GM12891 (cell line): ENCODE measurements at regions not wholly inside any gene's neighbourhood (a gene's known extent, or its start where the extent isn't known, plus 50 kb on each side); places are given as distances from the start of the nearest gene placed in this dataset.

Source experiments
- PAX5 ChIP-seq: IDR thresholded peaks from 2 replicates; pipeline ENCODE4 v1.6.1; 2011; ENCODE audit warnings: low read length, moderate library complexity, mild to moderate bottlenecking; ENCODE audit not compliant: insufficient read depth, severe bottlenecking
- POLR2A ChIP-seq: IDR thresholded peaks from 2 replicates; pipeline ENCODE4 v1.6.1; 2011; ENCODE audit warnings: low read depth, low read length, control low read depth
- POLR2AphosphoS5 ChIP-seq: IDR thresholded peaks from 2 replicates; pipeline ENCODE4 v1.6.1; 2011; ENCODE audit warnings: low read depth, low read length, control low read depth
- POU2F2 ChIP-seq: IDR thresholded peaks from 2 replicates; pipeline ENCODE4 v1.6.1; 2011; ENCODE audit warnings: low read depth, mild to moderate bottlenecking, control low read depth, low read length, moderate library complexity
- TAF1 ChIP-seq: IDR thresholded peaks from 2 replicates; pipeline ENCODE4 v1.6.1; 2011; ENCODE audit warnings: low read depth, low read length, control low read depth

DNA sequence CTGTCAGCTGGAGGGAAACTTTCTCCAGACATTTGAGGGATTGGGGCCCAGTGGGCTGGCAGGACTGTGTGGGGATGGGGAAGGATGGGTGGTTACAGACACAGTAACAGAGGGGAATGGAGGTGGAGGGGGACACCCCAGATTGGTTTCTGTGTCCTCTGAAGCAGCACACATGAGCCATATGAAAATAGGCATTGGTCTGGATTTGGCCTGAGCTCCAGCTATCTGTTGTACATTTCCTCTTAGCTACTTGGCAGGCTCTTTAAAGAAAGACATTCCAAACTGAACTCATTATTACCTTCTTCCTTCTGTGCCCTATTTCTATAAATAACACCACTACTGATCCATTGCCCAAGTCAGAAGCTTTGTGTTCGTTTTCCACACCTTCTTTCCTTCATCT, 72.0 kb upstream of the PRL start:
- no peak for TF ChIP-seq POLR2A
- no peak for TF ChIP-seq POLR2AphosphoS5
- no peak for TF ChIP-seq TAF1
- no peak for TF ChIP-seq PAX5
- no peak for TF ChIP-seq POU2F2
